Glomerular endothelial cell (primary cell): ENCODE measurements at regions not wholly inside any gene's neighbourhood (a gene's known extent, or its start where the extent isn't known, plus 50 kb on each side); places are given as distances from the start of the nearest gene placed in this dataset.
"Not testable (repeated sequence)": the region's sequence is repeated elsewhere in the genome, so short reads cannot be mapped to it uniquely, and the experiment has no call there.

Experiments used
- DNase-seq: peaks from one replicate; pipeline ENCODE4 v3.0.0-alpha.2; 2011; ENCODE audit warnings: low read depth, low spot score; ENCODE audit errors: extremely low read depth

DNA sequence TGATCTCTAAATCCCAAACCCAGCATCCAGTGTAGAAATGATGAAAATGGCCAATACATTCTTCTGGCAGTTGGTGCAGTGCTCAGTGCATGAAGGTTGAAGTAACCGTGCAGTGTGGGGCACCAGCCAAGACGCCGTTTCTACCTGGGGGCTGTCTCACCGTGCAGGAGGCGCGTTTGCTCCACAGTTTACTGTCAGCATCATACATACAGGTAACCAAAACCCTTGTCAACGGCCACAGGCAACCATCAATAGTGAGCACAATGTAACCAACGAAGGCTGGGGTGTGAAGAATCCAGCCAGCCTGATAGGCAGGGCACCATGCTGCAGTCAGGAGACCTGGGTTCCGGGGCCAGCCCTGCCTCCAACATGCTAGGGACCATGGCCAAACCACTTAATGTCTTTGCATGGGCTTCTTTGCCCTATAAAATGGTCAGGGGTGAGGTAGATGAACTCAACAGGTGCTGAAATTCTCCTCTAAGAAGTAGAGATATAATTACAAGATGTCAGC, 127.5 kb upstream of the ID2 start:
- DNase-seq, result no peak

- DNase-seq, result no peak
Measured at GRCh38 chr2:8555543-8555942, 126.3 kb upstream of the ID2 start.

DNA sequence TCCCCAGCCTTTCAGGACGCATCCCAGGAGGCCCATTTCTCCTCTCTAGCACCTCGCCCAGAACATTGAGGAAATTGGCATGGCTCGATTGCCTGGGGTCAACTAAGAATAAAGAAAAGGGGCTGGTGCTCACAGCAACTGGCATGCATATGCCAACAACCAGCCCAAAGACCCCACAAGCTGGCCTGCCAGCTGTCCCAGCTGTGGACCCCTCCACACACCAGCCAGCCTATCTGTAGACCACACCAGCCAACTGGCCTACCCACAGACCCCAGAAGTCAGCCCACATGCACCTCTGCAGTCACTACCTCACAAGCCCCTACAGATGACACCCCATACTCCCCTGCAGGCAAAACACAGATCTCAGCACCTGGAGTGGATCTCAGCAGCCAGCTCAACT, 123.8 kb upstream of the ID2 start:
- no peak for DNase-seq

DNA sequence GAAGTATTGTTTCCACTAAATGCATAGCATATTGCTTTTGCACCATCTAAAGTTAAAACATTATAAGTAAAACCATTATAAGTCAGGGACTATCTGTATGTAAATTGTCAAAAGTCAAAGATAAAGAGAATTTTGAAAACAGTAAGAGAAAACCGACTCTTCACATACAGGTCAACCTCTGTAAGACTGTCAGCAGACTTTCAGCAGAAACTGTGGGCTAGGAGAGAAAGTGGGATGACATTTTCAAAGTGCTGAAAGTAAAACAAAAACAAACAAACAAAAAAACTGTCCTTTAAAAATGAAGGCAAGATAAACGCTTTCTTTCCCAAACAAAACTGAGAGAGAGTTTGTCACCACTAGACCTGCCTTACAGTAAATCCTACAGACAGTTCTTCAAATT, 122.9 kb upstream of the ID2 start:
- DNase-seq, result no peak

GRCh38 chr2:8559805-8560204, 122.1 kb upstream of the ID2 start:
- no peak for DNase-seq

DNA sequence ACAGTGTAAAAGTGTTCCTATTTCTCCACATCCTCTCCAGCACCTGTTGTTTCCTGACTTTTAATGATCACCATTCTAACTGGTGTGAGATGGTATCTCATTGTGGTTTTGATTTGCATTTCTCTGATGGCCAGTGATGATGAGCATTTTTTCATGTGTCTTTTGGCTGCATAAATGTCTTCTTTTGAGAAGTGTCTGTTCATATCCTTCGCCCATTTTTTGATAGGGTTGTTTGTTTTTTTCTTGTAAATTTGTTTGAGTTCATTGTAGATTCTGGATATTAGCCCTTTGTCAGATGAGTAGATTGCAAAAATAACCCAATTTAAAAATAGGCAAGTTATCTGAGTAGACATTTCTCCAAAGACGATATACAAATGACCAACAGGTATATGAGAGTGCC, 120.2 kb upstream of the ID2 start:
- not testable (repeated sequence) for DNase-seq

- DNase-seq, result no peak
Measured at GRCh38 chr2:8563814-8564474, 117.9 kb upstream of the ID2 start.

DNA sequence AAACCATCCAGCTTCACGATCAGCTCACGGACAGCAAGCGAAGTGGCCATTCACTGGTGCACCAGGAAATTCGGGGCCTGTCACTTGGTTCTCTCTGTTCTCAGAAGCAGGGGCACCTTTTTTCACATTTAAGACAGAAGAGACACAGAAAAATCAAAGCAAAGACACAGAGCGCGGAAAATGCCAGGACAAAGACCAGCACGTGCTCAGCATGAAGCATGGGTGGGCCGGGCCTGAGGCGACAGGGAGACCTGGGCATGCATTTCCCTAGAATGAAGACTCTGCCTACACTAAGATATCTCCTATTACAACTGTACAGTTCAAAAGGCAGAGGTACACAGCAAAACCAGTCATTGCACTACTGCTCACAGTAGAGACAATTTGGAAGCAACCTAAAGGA, 117.4 kb upstream of the ID2 start:
- no peak for DNase-seq

GRCh38 chr2:8565399-8566154, 116.3 kb upstream of the ID2 start:
- no peak for DNase-seq

GRCh38 chr2:8566155-8566670, 115.6 kb upstream of the ID2 start:
- no peak for DNase-seq

DNA sequence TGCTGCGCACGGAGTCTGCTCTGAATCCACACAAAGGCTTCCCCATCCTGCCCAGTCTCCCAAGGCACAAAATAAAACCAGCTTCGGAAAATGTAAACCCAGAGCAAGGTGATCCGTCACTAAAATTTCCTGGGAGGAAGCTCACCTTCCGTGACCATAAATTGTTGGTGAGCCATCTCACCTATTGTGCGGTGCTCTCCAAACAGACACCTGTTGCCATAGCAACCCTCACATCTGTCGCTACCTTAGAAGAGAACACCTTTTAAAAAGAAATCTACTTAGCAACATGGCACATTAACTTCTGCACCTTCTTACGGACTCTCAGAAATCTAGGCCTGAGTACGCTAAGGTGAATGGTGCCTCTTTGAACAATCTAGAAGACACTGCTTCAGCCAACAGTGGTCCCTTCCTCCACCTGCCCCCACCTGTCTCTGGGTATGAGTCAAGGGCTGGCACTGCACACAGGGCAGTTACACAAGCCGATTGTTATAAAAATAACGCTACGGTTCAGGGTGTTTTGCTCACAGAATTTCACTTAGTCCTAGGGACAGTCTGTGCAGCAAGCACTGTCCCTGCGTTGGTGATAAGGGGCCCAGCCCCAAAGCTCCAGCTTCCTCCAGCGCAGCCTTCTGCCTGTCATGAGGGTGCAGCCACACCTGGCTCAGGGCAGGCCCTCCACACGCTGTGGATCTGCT, 114.9 kb upstream of the ID2 start:
- no peak for DNase-seq

DNA sequence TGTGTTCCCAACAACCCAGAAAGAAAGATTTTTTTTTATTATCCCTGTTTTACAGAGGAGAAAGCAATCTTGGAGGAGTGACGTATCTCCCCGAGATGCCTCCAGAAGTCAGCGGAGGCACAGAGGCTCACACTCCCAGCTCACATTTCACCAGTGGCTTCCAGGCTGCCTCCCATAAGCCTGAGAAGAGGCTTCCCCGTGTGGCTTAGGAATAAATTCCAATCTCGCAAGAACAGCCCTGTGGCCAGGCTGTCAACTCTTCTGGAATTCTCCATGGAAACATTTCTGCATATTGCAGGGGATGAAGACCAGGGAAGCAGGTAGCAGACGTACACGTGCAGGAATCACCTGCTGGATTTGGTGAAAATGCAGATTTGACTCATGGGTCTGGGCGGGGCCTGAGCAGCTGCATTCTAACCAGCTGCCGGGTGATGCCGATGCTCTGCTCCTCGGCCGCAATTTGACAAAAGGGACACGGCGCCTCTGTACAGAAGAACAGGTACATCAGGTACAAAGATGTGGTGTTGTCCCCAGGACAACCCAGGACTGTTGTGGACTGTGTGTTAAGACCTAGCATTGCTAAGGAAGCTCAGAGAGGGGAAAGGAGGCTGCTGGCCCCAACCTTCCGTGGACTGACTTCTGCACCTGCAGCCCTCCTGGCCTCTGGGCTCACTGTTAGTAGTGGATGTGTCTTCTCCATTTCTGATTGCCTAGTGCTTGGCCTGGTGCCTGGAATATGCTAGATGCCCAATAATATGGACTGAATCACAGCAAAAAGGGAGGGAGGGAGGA, 114.2 kb upstream of the ID2 start:
- no peak for DNase-seq

DNA sequence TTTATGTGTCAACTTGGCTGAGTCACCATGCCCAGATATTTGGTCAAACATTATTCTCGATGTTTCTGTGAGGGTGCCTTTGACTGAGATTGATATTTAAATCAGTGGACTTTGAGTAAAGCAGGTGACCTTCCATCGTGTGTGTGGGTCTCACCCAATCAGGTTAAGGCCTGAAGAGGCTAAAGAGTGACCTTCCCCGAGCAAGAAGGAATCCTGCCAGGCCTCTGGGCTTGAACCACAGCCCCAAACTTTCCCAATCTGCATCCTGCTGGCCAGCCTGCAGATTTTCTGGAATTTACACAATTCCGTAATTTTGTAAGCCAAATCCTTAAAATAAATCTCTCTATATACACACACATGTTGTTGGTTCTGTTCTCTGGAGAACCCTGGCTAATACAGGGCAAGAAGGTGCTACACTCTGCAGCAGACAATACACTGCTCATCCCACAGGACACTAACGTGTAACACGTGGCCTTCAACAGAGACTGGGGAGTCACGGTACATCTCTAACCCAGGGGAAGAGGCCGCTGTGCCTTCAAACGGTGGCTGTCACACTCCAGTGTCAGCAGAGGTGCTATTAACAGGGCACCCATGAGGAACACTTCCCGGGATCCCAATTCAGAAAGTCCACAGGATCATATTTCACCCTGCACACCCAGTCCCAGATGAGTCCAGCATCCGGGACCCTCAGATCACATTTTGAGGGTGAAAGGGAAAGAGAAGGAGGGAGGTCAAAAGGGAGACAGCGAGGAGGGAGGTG, 113.1 kb upstream of the ID2 start:
- DNase-seq, result no peak

DNA sequence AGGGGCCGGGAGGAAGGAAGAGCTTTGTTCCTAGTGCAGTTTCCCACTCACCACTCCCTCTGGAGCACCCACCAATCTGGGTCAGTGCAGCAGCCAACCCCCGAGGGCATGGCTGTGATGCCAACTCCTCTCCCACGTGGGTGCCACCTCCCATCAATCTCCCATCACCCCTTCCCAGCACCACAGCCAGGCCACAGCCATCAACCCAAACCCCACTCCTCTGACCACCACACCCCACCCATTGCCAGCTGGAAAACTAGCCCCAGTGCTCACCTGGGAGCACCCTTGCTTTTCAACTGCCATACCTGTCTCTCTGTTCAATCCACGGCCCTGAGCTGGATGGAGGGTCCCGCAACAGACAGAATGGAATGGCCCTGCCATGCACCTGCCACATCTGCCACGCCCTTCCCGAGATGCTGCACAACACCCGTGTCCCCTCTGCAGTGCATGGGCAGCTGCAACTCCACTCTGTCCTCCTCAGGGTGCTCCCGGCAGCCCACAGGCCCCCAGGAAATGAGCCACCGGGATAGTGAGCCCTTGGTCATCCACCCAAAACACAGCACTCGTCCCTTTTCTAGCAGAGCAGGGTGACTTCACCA, 112.4 kb upstream of the ID2 start:
- no peak for DNase-seq

- no peak for DNase-seq
Measured at GRCh38 chr2:8570637-8571036, 111.2 kb upstream of the ID2 start.

DNA sequence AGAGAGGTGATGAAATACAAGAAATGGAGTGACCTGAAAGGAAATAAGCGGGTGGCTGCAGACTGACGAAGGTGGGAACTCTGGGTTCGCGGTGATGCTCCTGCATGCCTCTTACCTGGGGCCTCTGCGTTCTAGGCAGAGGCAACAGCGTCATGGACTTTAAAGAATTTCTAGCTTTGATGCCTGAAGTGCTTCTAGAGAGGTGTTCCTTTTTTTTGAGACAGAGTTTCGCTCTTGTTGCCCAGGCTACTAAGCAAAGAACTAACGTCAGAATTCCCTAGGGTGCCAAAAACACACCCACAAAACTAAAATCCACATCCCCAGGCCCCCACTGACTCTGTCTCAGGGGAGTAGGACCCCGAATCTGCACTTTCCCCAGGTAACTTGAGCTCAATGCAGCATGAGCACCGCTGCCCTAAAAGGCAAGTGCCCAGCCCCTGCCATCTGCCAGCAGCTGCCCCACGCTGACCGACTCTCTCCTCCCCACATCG, 110.5 kb upstream of the ID2 start:
- no peak for DNase-seq

DNA sequence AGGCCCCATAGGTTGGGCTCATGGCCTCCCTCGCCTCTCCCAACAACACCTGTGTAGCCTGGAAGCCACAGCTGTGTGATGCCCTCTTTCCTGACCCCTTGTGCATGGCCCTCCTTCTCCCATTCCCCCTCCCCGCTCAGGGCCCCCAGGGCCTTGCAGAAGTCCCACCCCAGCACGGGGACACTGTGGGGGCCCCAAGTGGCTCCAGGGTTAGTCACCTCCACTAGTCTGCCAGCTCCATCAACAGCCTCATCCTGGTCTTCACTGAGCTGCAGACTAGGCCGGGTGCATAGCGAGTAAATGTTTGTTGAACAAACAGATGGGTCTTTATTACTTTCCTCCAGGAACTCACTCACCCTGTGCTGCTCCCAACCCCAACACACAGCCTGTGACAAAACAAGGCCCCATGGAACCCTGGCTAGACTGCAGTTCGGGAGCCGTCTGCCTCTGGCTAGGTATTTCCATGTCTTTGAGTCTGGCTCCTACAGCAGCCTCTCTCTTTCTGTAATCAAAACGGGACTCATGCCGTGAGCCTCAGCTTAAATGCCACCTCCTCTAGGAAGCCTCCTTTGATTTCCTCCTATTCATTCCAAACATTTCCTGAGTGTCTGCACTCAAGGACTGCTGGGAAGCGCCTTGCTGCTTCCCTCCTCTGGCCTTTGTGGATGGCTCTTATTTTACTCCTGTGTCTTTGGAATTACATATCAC, 109.9 kb upstream of the ID2 start:
- DNase-seq, result no peak

- no peak for DNase-seq
Measured at GRCh38 chr2:8572712-8573233, 109.1 kb upstream of the ID2 start.
